WTC11 (cell line): ENCODE measurements at regions not wholly inside any gene's neighbourhood (a gene's known extent, or its start where the extent isn't known, plus 50 kb on each side); places are given as distances from the start of the nearest gene placed in this dataset.

Experiments
- CTCF ChIP-seq: fragments of 200-600 bp; IDR thresholded peaks from 2 replicates; pipeline ENCODE4 v1.8.0; 2022; ENCODE audit warnings: antibody characterized with exemption
- FOXP1 ChIP-seq: sonication (generic); formaldehyde crosslinking; IDR thresholded peaks from 2 replicates; pipeline ENCODE4 v1.8.0; 2022; ENCODE audit warnings: missing genetic modification reagents, mild to moderate bottlenecking, moderate library complexity, borderline replicate concordance
- KAT7 ChIP-seq: sonication (generic); formaldehyde crosslinking; IDR thresholded peaks from 2 replicates; pipeline ENCODE4 v1.8.1; 2023; ENCODE audit warnings: missing genetic modification reagents, mild to moderate bottlenecking, borderline replicate concordance
- MAX ChIP-seq: sonication (generic); formaldehyde crosslinking; IDR thresholded peaks from 2 replicates; pipeline ENCODE4 v1.8.0; 2022; ENCODE audit warnings: mild to moderate bottlenecking, missing genetic modification reagents
- NR2C2 ChIP-seq: sonication (generic); formaldehyde crosslinking; IDR thresholded peaks from 2 replicates; pipeline ENCODE4 v1.8.0; 2022; ENCODE audit warnings: mild to moderate bottlenecking, missing genetic modification reagents
- ZNF138 ChIP-seq: sonication (generic); formaldehyde crosslinking; conservative IDR thresholded peaks from 2 replicates; pipeline ENCODE4 v1.8.1; 2022; ENCODE audit warnings: mild to moderate bottlenecking, moderate library complexity, missing genetic modification reagents
- ZNF232 ChIP-seq: sonication (generic); formaldehyde crosslinking; IDR thresholded peaks from 2 replicates; pipeline ENCODE4 v1.8.0; 2022; ENCODE audit warnings: mild to moderate bottlenecking, missing genetic modification reagents
- ZNF263 ChIP-seq: sonication (generic); formaldehyde crosslinking; IDR thresholded peaks from 2 replicates; pipeline ENCODE4 v1.8.1; 2022; ENCODE audit warnings: low read depth, mild to moderate bottlenecking, moderate library complexity, missing genetic modification reagents

- TF ChIP-seq CTCF (no peak), KAT7 (CRISPR knock-in tag) (no peak), NR2C2 (no peak), ZNF138 (CRISPR knock-in tag) (no peak), FOXP1 (CRISPR knock-in tag) (no peak), ZNF263 (CRISPR knock-in tag) (no peak), MAX (no peak), ZNF232 (no peak)
Measured at GRCh38 chr7:152486968-152487367, 51.2 kb upstream of the KMT2C start.
